ENCODE measurements at regions not wholly inside any gene's neighbourhood (a gene's known extent, or its start where the extent isn't known, plus 50 kb on each side); places are given as distances from the start of the nearest gene placed in this dataset.
"Not testable (repeated sequence)": the region's sequence is repeated elsewhere in the genome, so short reads cannot be mapped to it uniquely, and the experiment has no call there.

- no peak for DNase-seq
Measured at GRCh38 chr7:26955516-26955915, 91.1 kb upstream of the SKAP2 start.

DNA sequence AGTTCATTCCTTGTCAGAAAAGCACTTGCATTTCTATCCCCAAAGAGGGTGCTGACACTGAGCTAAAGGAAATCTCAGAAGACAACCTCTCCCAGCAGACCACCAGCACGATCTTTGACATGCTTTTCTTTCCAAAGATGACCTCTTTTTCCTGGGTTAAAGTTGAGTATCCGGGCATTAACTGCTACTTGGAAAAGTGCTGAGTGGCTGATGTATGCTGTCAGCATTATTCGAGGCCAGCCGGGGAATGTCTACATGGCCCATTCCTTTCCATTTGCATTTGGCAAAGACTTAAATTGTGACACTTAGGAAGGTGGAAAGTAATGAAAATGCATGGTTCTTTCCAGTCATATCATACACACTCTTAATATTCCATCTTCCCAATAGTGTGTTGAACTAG is 90.6 kb upstream of the SKAP2 start:
- DNase-seq = no peak

DNA sequence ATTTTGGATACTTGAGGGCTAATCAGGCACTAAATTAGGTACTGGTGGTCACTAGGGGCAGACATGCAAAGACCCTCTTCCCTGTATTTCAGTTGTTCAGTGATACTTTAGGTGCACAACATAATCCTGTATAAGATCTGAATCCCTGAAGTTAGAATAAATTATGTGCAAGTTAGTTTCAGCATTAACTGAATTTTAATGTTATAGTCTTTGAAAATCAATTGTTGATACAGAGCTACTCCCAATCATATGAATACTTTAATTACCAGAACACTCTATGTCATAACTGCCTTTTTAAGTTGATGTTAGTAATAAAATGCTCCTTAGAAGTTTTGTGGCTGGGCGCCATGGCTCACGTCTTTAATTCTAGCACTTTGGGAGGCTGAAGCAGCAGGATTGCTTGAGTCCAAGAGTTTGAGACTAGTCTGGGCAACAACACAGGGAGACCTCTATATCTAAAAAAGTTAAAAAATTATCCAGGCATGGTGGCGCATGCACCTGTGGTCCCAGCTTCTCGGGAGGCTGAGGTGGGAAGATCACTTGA is 87.1 kb upstream of the SKAP2 start:
- no peak for DNase-seq

GRCh38 chr7:26950889-26951288 is 86.5 kb upstream of the SKAP2 start:
- no peak for DNase-seq

DNA sequence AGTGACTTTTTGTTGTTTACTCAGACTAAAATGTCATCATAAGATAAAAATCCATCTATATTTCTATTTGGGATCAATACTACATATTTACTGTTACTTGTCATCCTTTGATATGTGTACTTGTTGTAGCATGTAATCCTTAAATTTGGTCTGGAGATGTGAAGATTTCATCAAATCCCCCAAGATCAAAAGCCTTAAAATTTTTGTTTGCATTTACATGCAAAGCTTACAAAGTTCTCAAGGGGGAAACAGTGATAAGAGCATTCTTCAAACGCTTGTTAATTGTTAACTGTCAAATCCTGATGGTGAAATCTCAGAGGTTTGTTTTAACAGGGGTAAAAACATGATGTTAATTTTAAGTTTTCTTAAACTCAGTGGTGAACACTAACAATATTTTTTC is 84.9 kb upstream of the SKAP2 start:
- DNase-seq = no peak

DNA sequence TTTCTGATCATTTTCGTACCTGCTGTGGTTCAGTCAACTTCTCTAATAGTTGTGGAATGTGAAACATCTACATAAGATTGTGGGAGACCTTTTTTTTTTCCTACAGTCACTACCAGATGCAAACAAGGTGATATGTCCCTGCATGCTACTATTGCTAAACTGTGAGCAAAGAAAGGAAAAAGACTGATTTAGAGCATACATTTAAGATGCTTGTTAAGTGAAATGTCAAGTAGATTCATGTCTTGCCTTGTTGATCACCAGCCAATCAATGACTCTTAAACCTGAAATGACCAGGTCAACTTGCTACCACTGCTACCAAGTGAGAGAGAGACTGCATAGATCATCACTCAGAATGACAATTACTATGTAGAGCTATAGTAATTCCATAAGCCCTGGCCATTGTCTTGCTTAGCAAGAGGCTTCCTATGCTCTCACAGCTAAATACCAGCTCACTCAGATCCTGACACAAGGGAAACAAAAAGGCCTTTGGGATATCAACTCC is 84.3 kb upstream of the SKAP2 start:
- DNase-seq = no peak

DNA sequence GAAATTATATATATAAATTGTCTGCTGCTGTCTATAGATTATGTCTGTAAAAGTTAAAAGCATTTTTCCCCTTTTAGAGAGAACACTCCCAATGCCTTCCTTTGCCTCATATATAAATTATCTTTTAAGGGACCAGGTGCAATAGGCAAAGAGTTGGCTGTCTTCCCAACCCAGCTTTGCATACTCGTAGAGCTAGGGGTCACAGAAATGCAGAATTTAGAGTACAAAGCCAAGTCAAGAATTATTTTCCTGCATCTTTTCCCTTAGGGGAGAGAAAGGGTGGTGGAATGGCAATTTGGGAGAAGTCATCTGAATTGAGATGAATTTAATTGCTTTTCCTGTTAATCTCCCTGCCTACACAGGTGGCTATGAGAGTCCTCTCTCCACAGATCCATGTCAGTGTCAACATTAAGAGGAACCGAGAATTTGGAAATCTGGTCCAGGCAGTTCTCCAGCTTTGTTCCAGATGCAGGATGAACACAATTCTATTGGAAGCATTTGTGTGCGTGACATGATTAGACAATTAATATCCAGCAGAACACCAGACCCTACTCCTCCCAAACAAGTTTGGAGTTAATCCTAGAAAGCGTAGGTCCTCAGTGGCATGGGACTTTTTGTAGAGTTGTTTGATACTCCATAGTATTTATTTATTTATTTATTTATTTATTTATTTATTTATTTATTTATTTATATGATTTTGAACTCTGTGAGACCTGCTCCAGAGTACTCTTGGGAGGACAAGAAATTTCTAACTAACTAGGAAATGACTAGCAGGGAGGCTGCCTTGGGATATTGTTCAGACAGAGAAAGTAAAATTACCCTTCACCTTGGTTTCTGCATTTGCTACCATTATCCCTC is 80.3 kb upstream of the SKAP2 start:
- DNase-seq = peak; percentile 73 to 87

GRCh38 chr7:26937939-26938623 is 73.7 kb upstream of the SKAP2 start:
- DNase-seq = no peak

DNA sequence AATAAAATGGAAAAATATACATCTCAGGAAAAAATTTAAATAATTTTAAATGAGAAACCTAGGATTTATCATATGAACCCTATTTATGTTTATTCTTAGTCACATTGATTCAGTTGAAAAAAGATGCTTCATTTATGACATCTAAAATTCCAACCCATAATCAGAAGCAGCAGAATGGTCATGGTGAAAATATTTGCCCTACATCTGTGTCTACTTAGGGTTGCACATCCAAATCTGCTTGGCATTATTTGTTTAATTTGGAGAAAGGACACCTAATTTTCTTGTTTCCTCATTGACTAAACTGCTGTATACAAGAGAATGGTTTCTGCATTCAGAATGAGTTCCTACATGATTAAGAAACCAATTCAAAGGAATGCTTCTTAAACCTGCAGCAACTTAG is 72.9 kb upstream of the SKAP2 start:
- DNase-seq = no peak

DNA sequence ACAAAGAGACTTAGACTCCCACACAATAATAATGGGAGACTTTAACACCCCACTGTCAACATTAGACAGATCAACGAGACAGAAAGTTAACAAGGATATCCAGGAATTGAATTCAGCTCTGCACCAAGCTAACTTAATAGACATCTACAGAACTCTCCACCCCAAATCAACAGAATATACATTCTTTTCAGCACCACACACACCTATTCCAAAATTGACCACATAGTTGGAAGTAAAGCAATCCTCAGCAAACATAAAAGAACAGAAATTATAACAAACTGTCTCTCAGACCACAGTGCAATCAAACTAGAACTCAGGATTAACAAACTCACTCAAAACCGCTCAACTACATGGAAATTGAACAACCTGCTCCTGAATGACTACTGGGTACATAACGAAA is 68.2 kb upstream of the SKAP2 start:
- DNase-seq = not testable (repeated sequence)

DNA sequence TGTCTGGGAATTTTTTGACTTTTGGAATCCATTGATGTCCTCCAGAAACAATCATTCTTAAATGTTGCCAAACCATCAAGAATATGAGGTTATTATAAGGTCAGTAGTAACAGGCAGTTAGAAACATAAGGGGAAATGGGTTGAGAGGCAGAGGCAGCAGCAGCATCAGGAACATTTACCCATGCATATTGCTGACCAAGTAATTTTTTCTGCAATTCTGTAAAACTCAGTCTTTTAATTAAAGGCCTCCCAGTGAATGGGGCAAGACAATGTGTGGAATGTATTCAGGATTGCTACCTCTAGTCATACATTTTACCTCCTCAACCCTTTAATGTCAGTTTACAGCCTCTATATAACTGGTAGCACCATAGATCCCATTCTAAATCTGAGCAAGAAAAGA is 66.5 kb upstream of the SKAP2 start:
- no peak for DNase-seq

GRCh38 chr7:26930201-26930600 is 65.8 kb upstream of the SKAP2 start:
- DNase-seq = no peak

DNA sequence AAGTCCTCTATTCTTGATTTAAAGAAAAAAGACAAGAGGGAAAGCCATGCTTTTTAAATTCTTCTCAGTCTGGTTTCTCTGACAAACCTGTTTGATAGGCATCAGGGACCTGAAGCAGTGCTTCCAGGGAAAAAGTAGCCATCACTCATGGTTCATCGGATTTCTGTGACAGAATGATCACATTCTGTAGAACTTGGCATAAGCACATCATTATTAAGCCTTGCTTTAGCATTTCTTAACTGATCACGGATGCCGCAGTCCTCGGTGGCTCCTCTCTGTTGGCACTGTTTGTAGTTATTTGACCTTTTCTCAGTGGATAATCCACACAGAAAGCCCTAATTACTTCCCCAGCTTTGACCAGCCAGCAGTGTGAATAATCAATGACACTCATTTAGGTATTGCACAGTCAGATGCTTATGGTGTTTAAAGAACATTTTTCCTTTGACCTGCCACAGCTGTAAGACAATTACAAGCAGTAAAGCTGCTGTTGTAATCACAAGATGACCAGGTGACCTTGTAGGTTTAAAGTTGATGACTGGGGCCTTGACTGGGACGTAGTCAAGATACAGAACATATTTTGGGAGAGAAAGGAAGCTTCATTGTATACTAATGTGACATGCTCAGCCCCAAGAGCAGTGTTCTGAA is 64.4 kb upstream of the SKAP2 start:
- no peak for DNase-seq

GRCh38 chr7:26925768-26926167 is 61.4 kb upstream of the SKAP2 start:
- no peak for DNase-seq

GRCh38 chr7:26924149-26924767 is 59.9 kb upstream of the SKAP2 start:
- DNase-seq = no peak

GRCh38 chr7:26919906-26920493 is 55.6 kb upstream of the SKAP2 start:
- DNase-seq = peak; percentile 94 to 96

DNA sequence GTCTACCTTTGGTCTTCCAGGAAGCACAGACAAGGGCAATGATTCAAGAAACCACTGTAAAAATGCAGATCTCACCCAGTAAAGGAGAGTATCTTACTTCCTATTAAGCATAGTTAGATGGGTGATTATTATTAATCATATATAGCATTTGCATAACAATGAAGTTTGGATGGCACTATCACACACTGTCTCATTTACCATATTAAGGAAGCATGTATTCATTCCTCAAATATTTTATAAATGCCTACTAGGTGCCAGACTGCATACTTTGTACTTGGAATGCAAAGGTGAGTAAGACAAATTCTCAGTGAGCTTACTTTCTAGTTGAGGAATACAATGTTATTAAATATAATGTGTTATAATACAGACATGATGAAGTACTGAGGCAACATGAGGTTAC is 53.9 kb upstream of the SKAP2 start:
- no peak for DNase-seq

- DNase-seq = no peak
Measured at GRCh38 chr7:26916779-26917320, 52.5 kb upstream of the SKAP2 start.

- DNase-seq = no peak
Measured at GRCh38 chr7:26916336-26916735, 51.9 kb upstream of the SKAP2 start.

Data from NCI-H526 (cell line).